IMR-90 (cell line): ENCODE measurements at regions not wholly inside any gene's neighbourhood (a gene's known extent, or its start where the extent isn't known, plus 50 kb on each side); places are given as distances from the start of the nearest gene placed in this dataset.

Experiments
- ATAC-seq: fragments of 200-7000 bp; cut with Tn5 transposase; 2 replicates; pipeline ENCODE4 v1.9.1; 2020; ENCODE audit warnings: low read depth, mild to moderate bottlenecking, moderate library complexity
- BruUV-seq: library from RNA; stranded (reverse); fragments of 400-500 nt; replicated peaks from 2 replicates; lab custom pipeline; 2021; lab: Mats Ljungman, UMichigan
- CTCF ChIA-PET: fragments of 300-600 bp; formaldehyde crosslinking; extraction: SDS; loops from one replicate; lab custom pipeline; 2021; ENCODE audit warnings: antibody characterized with exemption; lab: Yijun Ruan, JAX
- POLR2A ChIA-PET: fragments of 300-600 bp; sonication (Branson Sonifier 250); formaldehyde crosslinking; loops from one replicate; lab custom pipeline; 2022; ENCODE audit warnings: antibody characterized with exemption; ENCODE audit not compliant: unreplicated experiment; lab: Charles Lee
- DNase-seq: peaks from one replicate; pipeline ENCODE4 v3.0.0; 2013
- H2AFZ ChIP-seq: replicated peaks from 2 replicates; pipeline ENCODE3; 2013; ENCODE audit warnings: low read length, mild to moderate bottlenecking; ENCODE audit not compliant: poor library complexity
- H2AK5ac ChIP-seq: 2 replicates; pipeline ENCODE4 v1.6.1; 2013; ENCODE audit warnings: low read depth, low read length, inconsistent platforms
- H2AK9ac ChIP-seq: replicated peaks from 2 replicates; pipeline ENCODE3; 2013; ENCODE audit warnings: mild to moderate bottlenecking, low read depth, low read length, moderate library complexity; ENCODE audit not compliant: poor library complexity
- H2BK120ac ChIP-seq: 2 replicates; pipeline ENCODE4 v1.6.1; 2013; ENCODE audit warnings: low read depth, low read length, inconsistent platforms
- H2BK15ac ChIP-seq: 3 replicates; pipeline ENCODE4 v1.6.1; 2013; ENCODE audit warnings: low read depth, low read length, inconsistent platforms
- H2BK20ac ChIP-seq: 2 replicates; pipeline ENCODE4 v1.6.1; 2013; ENCODE audit warnings: low read depth, mild to moderate bottlenecking, inconsistent platforms, low read length, moderate library complexity
- H2BK5ac ChIP-seq: 2 replicates; pipeline ENCODE4 v1.6.1; 2013; ENCODE audit warnings: mild to moderate bottlenecking, low read depth, low read length, inconsistent platforms; ENCODE audit not compliant: poor library complexity, severe bottlenecking
- H3K14ac ChIP-seq: replicated peaks from 2 replicates; pipeline ENCODE4 v1.6.1; 2013; ENCODE audit warnings: low read depth, low read length, inconsistent platforms
- H3K18ac ChIP-seq: 2 replicates; pipeline ENCODE4 v1.6.1; 2013; ENCODE audit warnings: low read depth, low read length, control low read depth
- H3K23ac ChIP-seq: 2 replicates; pipeline ENCODE4 v1.6.1; 2013; ENCODE audit warnings: low read depth, low read length, inconsistent platforms
- H3K27ac ChIP-seq: 2 replicates; pipeline ENCODE4 v1.5.1; 2013; ENCODE audit warnings: mild to moderate bottlenecking, control low read depth, low read length; ENCODE audit not compliant: insufficient read depth
- H3K27me3 ChIP-seq: 2 replicates; pipeline ENCODE4 v1.6.1; 2013; ENCODE audit warnings: low read length; ENCODE audit not compliant: control insufficient read depth, insufficient read depth
- H3K36me3 ChIP-seq: 2 replicates; pipeline ENCODE4 v1.6.1; 2013; ENCODE audit warnings: low read length, mixed read lengths; ENCODE audit not compliant: control insufficient read depth, insufficient read depth
- H3K4ac ChIP-seq: 2 replicates; pipeline ENCODE4 v1.6.1; 2013; ENCODE audit warnings: low read depth, low read length, inconsistent platforms
- H3K4me1 ChIP-seq: 2 replicates; pipeline ENCODE4 v1.6.1; 2013; ENCODE audit warnings: low read length, mixed read lengths; ENCODE audit not compliant: control insufficient read depth, insufficient read depth
- H3K4me2 ChIP-seq: 2 replicates; pipeline ENCODE4 v1.6.1; 2013; ENCODE audit warnings: low read depth, mild to moderate bottlenecking, control low read depth, low read length, moderate library complexity
- H3K4me3 ChIP-seq: 2 replicates; pipeline ENCODE4 v1.5.1; 2013; ENCODE audit warnings: low read depth, mild to moderate bottlenecking, control low read depth, low read length, moderate library complexity; ENCODE audit not compliant: insufficient read depth
- H3K56ac ChIP-seq: 2 replicates; pipeline ENCODE4 v1.6.1; 2013; ENCODE audit warnings: low read length, inconsistent platforms; ENCODE audit not compliant: insufficient read depth; ENCODE audit errors: extremely low read depth
- H3K79me1 ChIP-seq, 2 experiments: 2 replicates each; pipeline ENCODE4 v1.6.1; 2013; ENCODE audit warnings: low read length in 2 of 2, inconsistent platforms in 1 of 2, low read depth in 1 of 2
- H3K9ac ChIP-seq: 2 replicates; pipeline ENCODE4 v1.6.1; 2013; ENCODE audit warnings: low read depth, low read length, control low read depth
- H3K9me1 ChIP-seq: 2 replicates; pipeline ENCODE4 v1.6.1; 2013; ENCODE audit warnings: low read length, inconsistent platforms; ENCODE audit not compliant: insufficient read depth
- H3K9me3 ChIP-seq: 2 replicates; pipeline ENCODE4 v1.6.1; 2013; ENCODE audit warnings: low read length; ENCODE audit not compliant: control insufficient read depth, insufficient read depth
- H4K20me1 ChIP-seq: 2 replicates; pipeline ENCODE4 v1.6.1; 2013; ENCODE audit warnings: low read length, inconsistent platforms; ENCODE audit not compliant: insufficient read depth
- H4K5ac ChIP-seq: 2 replicates; pipeline ENCODE4 v1.6.1; 2013; ENCODE audit warnings: mild to moderate bottlenecking, low read depth, low read length, control low read depth
- H4K8ac ChIP-seq, 2 experiments: 2 replicates each; pipeline ENCODE4 v1.6.1; 2013; ENCODE audit warnings: low read depth in 2 of 2, low read length in 2 of 2, control low read depth in 1 of 2, inconsistent platforms in 1 of 2
- H4K91ac ChIP-seq: 2 replicates; pipeline ENCODE4 v1.6.1; 2013; ENCODE audit warnings: low read depth, low read length, inconsistent platforms; ENCODE audit not compliant: insufficient read depth
- BHLHE40 ChIP-seq: fragments of 150-350 bp; IDR thresholded peaks from 2 replicates; pipeline ENCODE4 v1.6.1; 2016; ENCODE audit warnings: mild to moderate bottlenecking, low read depth, low read length
- CHD1 ChIP-seq: IDR thresholded peaks from 2 replicates; pipeline ENCODE4 v1.6.1; 2012; ENCODE audit warnings: low read depth, low read length, improper control_type of control experiment
- CTCF ChIP-seq: conservative IDR thresholded peaks from 2 replicates; pipeline ENCODE4 v1.5.1; 2012; ENCODE audit warnings: mild to moderate bottlenecking, low read depth, low read length, improper control_type of control experiment
- ELK1 ChIP-seq: fragments of 150-350 bp; IDR thresholded peaks from 2 replicates; pipeline ENCODE4 v1.6.1; 2016; ENCODE audit warnings: low read depth, mild to moderate bottlenecking, low read length, moderate library complexity, borderline replicate concordance
- FOS ChIP-seq: fragments of 150-350 bp; IDR thresholded peaks from 2 replicates; pipeline ENCODE4 v1.6.1; 2016; ENCODE audit warnings: low read depth, low read length
- MAFK ChIP-seq: IDR thresholded peaks from 2 replicates; pipeline ENCODE4 v1.6.1; 2012; ENCODE audit warnings: low read depth, low read length, improper control_type of control experiment
- MAZ ChIP-seq: IDR thresholded peaks from 2 replicates; pipeline ENCODE4 v1.6.1; 2012; ENCODE audit warnings: low read depth, mild to moderate bottlenecking, low read length, improper control_type of control experiment, moderate library complexity, borderline replicate concordance
- MXI1 ChIP-seq: IDR thresholded peaks from 2 replicates; pipeline ENCODE4 v1.6.1; 2012; ENCODE audit warnings: low read depth, mild to moderate bottlenecking, low read length, moderate library complexity, borderline replicate concordance
- NFE2L2 ChIP-seq: fragments of 150-350 bp; IDR thresholded peaks from 2 replicates; pipeline ENCODE4 v1.6.1; 2016; ENCODE audit warnings: low read depth, mild to moderate bottlenecking, low read length
- RAD21 ChIP-seq: IDR thresholded peaks from 2 replicates; pipeline ENCODE4 v1.6.1; 2012; ENCODE audit warnings: low read length, improper control_type of control experiment
- RCOR1 ChIP-seq: IDR thresholded peaks from 2 replicates; pipeline ENCODE4 v1.6.1; 2012; ENCODE audit warnings: mild to moderate bottlenecking, low read length, improper control_type of control experiment; ENCODE audit not compliant: insufficient replicate concordance
- RFX5 ChIP-seq: IDR thresholded peaks from 2 replicates; pipeline ENCODE4 v1.8.0; 2012; ENCODE audit warnings: low read depth, mild to moderate bottlenecking, low read length, moderate library complexity
- SMC3 ChIP-seq: fragments of 150-350 bp; IDR thresholded peaks from 2 replicates; pipeline ENCODE4 v1.6.1; 2016; ENCODE audit warnings: low read depth, mild to moderate bottlenecking, antibody characterized with exemption, low read length, moderate library complexity
- USF2 ChIP-seq: fragments of 150-350 bp; IDR thresholded peaks from 2 replicates; pipeline ENCODE4 v1.6.1; 2017; ENCODE audit warnings: mild to moderate bottlenecking, antibody characterized with exemption, low read length, low read depth
- WGBS, 2 experiments: methylation state at CpG; one replicate each; pipeline versions ENCODE4 v1.1.5 to v1.1.7; 2013; ENCODE audit warnings: missing lambda C conversion rate in 2 of 2; ENCODE audit not compliant: insufficient read length in 1 of 2; ENCODE audit errors: extremely low coverage in 2 of 2; 5-methylcytosine and 5-hydroxymethylcytosine counted together
- dilution Hi-C: fragments of 300-500 bp; cut with HindIII; formaldehyde crosslinking; loops from one replicate; pipeline ENCODE4 v1.14.3; 2018; ENCODE audit warnings: low sequenced_read_pairs; ENCODE audit not compliant: unreplicated experiment
- in situ Hi-C: fragments of 300-500 bp; cut with MboI; formaldehyde crosslinking; loops from 3 replicates; pipeline ENCODE4 v1.14.3; 2019; ENCODE audit warnings: low sequenced_read_pairs, inconsistent platforms, mixed read lengths
- intact Hi-C: fragments of 100-400 bp; cut with micrococcal nuclease; formaldehyde crosslinking; loops from 2 replicates; pipeline ENCODE4 v1.10.0; 2022

GRCh38 chr7:83732305-83732704 is 83.4 kb upstream of the SEMA3E start:
- H3K27ac ChIP-seq = no peak overlapping the region
- no peak overlapping the region for H3K56ac ChIP-seq
- ChIA-PET CTCF (no interaction called here), POLR2A (no interaction called here)
- no peak overlapping the region for H3K4me3 ChIP-seq
- H2AK9ac ChIP-seq = no peak overlapping the region
- no peak overlapping the region for H2AFZ ChIP-seq
- no peak overlapping the region for H3K4me2 ChIP-seq
- H4K20me1 ChIP-seq = no peaks in the 10 kb centered on the region
- 60% methylated on average over 1 of the region's 3 CpGs; no CpG with 5 or more reads in 1 of the 2 experiments for WGBS, 2 experiments
- dilution Hi-C loops (no loop called here), in situ Hi-C loops (no loop called here), intact Hi-C loops (no loop called here)
- no peak overlapping the region for H4K8ac ChIP-seq
- H3K79me1 ChIP-seq = no peaks in the 10 kb centered on the region
- no peak overlapping the region for H2BK20ac ChIP-seq
- H3K9me1 ChIP-seq = no peaks in the 10 kb centered on the region
- ATAC-seq (no peak), DNase-seq (no peak)
- no TSS peak for BruUV-seq
- no peak overlapping the region for H2BK120ac ChIP-seq
- no peaks in the 10 kb centered on the region for H3K36me3 ChIP-seq
- H3K4ac ChIP-seq = no peak overlapping the region
- H3K18ac ChIP-seq = no peak overlapping the region
- H3K9ac ChIP-seq = no peak overlapping the region
- TF ChIP-seq FOS (no peak), USF2 (no peak), CTCF (no peak), RCOR1 (no peak), ELK1 (no peak), MXI1 (no peak), MAFK (no peak), BHLHE40 (no peak), RAD21 (no peak), MAZ (no peak), RFX5 (no peak), NFE2L2 (no peak), CHD1 (no peak), SMC3 (no peak)
- H4K5ac ChIP-seq = no peak overlapping the region
- H3K23ac ChIP-seq = no peak overlapping the region
- H2BK15ac ChIP-seq = no peak overlapping the region
- no peak overlapping the region for H2AK5ac ChIP-seq
- no peak overlapping the region for H3K14ac ChIP-seq
- H3K9me3 ChIP-seq = no peaks in the 10 kb centered on the region
- no peaks in the 10 kb centered on the region for H3K27me3 ChIP-seq
- no peak overlapping the region for H2BK5ac ChIP-seq
- H3K4me1 ChIP-seq = no peaks in the 10 kb centered on the region
- no peak overlapping the region for H4K91ac ChIP-seq
